ENCODE measurements at regions not wholly inside any gene's neighbourhood (a gene's known extent, or its start where the extent isn't known, plus 50 kb on each side); places are given as distances from the start of the nearest gene placed in this dataset.

DNA sequence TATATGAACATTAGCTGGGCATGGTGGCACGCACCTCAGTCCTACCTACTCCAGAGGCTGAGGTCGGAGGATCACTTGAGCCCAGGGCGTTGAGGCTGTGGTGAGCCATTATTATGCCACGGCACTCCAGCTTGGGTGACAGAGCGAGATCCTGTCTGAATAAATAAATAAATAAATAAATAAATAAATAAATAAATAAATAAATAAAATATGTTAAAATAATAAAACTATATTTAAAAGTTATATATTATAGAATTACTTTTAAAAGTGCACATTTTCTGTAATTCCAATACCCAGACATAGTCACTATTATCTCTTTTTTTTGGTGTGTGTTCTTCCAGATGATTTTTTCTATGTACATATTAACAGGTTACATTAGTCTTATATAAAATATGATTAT is 382.0 kb upstream of the ROBO2 start:
- intact Hi-C loops (cut with DNase I; ENCODE audit: low total_unique reads): no loop called here

DNA sequence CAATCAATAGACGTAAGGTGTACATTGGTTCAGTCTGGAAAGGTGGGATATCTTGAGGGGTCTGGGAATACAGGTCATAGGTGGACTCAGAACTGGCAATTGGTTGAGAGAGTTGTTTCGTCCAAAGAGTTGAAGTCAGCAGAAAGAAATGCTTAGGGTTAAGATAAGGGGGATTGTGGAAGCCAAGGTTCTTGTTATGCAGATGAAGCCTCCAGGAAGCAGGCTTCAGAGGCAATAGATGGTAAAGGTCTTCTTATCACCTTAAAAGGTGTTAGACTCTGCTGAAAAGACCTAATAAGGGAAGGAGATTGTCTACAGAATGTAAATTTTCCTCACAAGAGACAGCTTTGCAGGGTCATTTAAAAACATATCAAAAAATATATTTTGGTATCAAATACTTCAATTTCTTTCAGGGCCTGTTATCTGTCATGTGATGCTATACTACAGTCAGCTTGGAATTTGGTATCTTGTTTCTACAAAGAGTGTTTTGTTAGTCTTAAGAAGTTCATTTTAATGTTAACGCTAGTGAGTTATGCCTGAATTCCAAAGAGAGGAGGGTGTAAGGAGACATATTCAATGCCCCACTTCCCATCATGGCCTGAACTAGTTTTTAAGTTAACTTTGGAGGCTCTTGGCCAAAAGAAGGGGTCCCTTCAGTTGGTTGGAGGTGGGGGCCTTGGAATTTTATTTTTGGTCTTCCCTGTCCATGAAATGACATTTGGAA is 378.2 kb upstream of the ROBO2 start:
- ATAC-seq: no peak
- intact Hi-C loops (cut with DNase I; ENCODE audit: low total_unique reads): no loop called here

More for the DNA sequence above, 382.0 kb upstream of the ROBO2 start:
- no peaks in the 10 kb centered on the region for H3K36me3 ChIP-seq
- DNase-seq (no peak), ATAC-seq (no peak)
- no peak overlapping the region for H3K4me3 ChIP-seq
- H3K27me3 ChIP-seq: no peaks in the 10 kb centered on the region
- in situ Hi-C loops (cut with MboI; ENCODE audit: low sequenced_read_pairs in 4 of 4): no loop called here
- no peak overlapping the region for H3K27ac ChIP-seq
- TF ChIP-seq, protein P1, sequence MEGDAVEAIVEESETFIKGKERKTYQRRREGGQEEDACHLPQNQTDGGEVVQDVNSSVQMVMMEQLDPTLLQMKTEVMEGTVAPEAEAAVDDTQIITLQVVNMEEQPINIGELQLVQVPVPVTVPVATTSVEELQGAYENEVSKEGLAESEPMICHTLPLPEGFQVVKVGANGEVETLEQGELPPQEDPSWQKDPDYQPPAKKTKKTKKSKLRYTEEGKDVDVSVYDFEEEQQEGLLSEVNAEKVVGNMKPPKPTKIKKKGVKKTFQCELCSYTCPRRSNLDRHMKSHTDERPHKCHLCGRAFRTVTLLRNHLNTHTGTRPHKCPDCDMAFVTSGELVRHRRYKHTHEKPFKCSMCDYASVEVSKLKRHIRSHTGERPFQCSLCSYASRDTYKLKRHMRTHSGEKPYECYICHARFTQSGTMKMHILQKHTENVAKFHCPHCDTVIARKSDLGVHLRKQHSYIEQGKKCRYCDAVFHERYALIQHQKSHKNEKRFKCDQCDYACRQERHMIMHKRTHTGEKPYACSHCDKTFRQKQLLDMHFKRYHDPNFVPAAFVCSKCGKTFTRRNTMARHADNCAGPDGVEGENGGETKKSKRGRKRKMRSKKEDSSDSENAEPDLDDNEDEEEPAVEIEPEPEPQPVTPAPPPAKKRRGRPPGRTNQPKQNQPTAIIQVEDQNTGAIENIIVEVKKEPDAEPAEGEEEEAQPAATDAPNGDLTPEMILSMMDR (IDR thresholded peaks at IDR 0.05 in 4 of 5, conservative IDR thresholded peaks at IDR 0.05 in 1 of 5): no peak
- no peak for TF ChIP-seq POLR2A (IDR thresholded peaks at IDR 0.05)
- H3K9me3 ChIP-seq: no peaks in the 10 kb centered on the region
- no peaks in the 10 kb centered on the region for H3K4me1 ChIP-seq

DNA sequence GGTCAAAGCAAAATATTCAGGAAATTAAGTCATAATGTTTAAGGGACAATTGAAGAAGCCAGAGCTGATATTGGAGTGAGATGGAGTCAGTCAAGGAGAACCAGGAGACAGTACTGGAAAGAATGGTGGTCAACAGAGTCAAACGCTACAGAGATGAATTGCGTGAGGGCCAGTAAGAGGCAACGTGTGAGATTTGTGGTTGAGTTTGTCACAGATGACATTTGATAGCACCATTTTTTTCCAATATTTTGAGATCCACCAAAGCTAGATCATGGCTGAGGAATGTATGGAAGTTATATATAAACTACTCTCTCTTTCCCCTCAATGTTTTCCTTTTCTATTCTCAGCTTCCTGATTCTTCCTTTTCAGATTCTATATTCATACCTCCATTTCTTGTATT is 375.1 kb upstream of the ROBO2 start:
- Histone ChIP-seq H3K9me3 (no peaks in the 10 kb centered on the region), H3K27ac (no peak overlapping the region), H3K27me3 (no peaks in the 10 kb centered on the region), H3K36me3 (no peaks in the 10 kb centered on the region), H3K4me3 (no peak overlapping the region), H3K4me1 (no peaks in the 10 kb centered on the region)
- intact Hi-C loops (cut with DNase I; ENCODE audit: low total_unique reads) (no loop called here), in situ Hi-C loops (cut with MboI; ENCODE audit: low sequenced_read_pairs in 4 of 4) (no loop called here)
- ATAC-seq (no peak), DNase-seq (no peak)
- no peak for TF ChIP-seq POLR2A (IDR thresholded peaks at IDR 0.05)
- TF ChIP-seq, protein P1 (IDR thresholded peaks at IDR 0.05 in 4 of 5, conservative IDR thresholded peaks at IDR 0.05 in 1 of 5): no peak

More for the DNA sequence above, 378.2 kb upstream of the ROBO2 start:
- H3K27me3 ChIP-seq: no peaks in the 10 kb centered on the region
- no peak overlapping the region for H3K27ac ChIP-seq
- TF ChIP-seq POLR2A (IDR thresholded peaks at IDR 0.05): no peak
- TF ChIP-seq, protein P1 (IDR thresholded peaks at IDR 0.05 in 4 of 5, conservative IDR thresholded peaks at IDR 0.05 in 1 of 5): no peak
- no peaks in the 10 kb centered on the region for H3K9me3 ChIP-seq
- H3K4me1 ChIP-seq: no peaks in the 10 kb centered on the region
- H3K36me3 ChIP-seq: no peaks in the 10 kb centered on the region
- no peak overlapping the region for H3K4me3 ChIP-seq
- DNase-seq: no peak
- in situ Hi-C loops (cut with MboI; ENCODE audit: low sequenced_read_pairs in 4 of 4): no loop called here

DNA sequence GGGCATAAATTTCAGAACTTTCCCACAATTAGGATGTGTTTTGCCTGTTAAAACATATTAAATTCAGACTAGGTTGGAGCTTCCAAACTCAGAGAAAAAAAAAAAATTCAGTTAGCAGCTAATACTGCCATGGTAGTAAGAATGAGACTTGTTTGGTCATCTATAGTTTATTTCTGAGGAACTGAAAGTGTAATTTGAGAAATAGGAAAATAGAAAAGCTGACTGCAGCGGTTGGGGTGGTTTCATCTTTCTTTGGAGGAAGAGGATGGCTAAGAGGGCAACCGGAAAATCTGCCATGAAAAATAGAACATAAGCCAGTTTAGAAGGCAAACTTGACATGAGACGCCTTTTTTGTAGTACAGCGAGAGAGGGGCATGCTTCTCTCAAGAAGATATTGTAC is 371.2 kb upstream of the ROBO2 start:
- Histone ChIP-seq H3K27ac (no peak overlapping the region), H3K36me3 (no peaks in the 10 kb centered on the region), H3K4me1 (no peaks in the 10 kb centered on the region), H3K27me3 (no peaks in the 10 kb centered on the region), H3K9me3 (no peaks in the 10 kb centered on the region), H3K4me3 (no peak overlapping the region)
- no peak for DNase-seq
- intact Hi-C loops (cut with DNase I; ENCODE audit: low total_unique reads) (no loop called here), in situ Hi-C loops (cut with MboI; ENCODE audit: low sequenced_read_pairs in 4 of 4) (no loop called here)
- no peak for TF ChIP-seq POLR2A (IDR thresholded peaks at IDR 0.05)
- TF ChIP-seq, protein P1 (IDR thresholded peaks at IDR 0.05 in 4 of 5, conservative IDR thresholded peaks at IDR 0.05 in 1 of 5): no peak
- no peak for ATAC-seq

DNA sequence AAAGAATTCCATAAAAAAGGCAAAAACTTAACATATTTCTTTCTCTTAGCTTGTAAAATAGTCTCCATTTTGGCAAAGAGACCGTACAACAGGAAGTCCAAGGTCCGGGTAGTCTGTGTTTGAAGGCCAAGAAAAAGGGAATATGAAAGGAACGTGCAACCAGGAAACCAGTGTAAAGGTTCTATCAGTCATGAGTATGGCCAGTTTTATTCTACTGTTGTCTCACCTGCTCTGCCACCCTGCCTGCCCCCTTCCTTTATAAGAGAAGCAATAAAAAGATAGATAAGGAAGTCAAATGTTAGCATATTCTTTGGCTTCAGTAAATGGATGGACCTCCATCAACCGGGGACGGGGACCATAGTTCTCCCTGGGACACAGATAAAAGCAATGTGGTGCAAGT is 370.6 kb upstream of the ROBO2 start:
- intact Hi-C loops (cut with DNase I; ENCODE audit: low total_unique reads): no loop called here
- Histone ChIP-seq H3K36me3 (no peaks in the 10 kb centered on the region), H3K27ac (no peak overlapping the region), H3K4me1 (no peaks in the 10 kb centered on the region), H3K9me3 (no peaks in the 10 kb centered on the region), H3K27me3 (no peaks in the 10 kb centered on the region), H3K4me3 (no peak overlapping the region)
- ATAC-seq (no peak), DNase-seq (no peak)
- no peak for TF ChIP-seq POLR2A (IDR thresholded peaks at IDR 0.05)
- TF ChIP-seq, protein P1 (IDR thresholded peaks at IDR 0.05 in 4 of 5, conservative IDR thresholded peaks at IDR 0.05 in 1 of 5): no peak
- in situ Hi-C loops (cut with MboI; ENCODE audit: low sequenced_read_pairs in 4 of 4): no loop called here
